HG03558 (cell line): ENCODE measurements at regions not wholly inside any gene's neighbourhood (a gene's known extent, or its start where the extent isn't known, plus 50 kb on each side); places are given as distances from the start of the nearest gene placed in this dataset.

Experiments used
- ATAC-seq: cut with Tn5 transposase; IDR thresholded peaks from one replicate; pipeline ENCODE4 v1.9.1; 2021; ENCODE audit warnings: moderate number of reproducible peaks; ENCODE audit not compliant: unreplicated experiment; ENCODE audit errors: extremely low read depth

DNA sequence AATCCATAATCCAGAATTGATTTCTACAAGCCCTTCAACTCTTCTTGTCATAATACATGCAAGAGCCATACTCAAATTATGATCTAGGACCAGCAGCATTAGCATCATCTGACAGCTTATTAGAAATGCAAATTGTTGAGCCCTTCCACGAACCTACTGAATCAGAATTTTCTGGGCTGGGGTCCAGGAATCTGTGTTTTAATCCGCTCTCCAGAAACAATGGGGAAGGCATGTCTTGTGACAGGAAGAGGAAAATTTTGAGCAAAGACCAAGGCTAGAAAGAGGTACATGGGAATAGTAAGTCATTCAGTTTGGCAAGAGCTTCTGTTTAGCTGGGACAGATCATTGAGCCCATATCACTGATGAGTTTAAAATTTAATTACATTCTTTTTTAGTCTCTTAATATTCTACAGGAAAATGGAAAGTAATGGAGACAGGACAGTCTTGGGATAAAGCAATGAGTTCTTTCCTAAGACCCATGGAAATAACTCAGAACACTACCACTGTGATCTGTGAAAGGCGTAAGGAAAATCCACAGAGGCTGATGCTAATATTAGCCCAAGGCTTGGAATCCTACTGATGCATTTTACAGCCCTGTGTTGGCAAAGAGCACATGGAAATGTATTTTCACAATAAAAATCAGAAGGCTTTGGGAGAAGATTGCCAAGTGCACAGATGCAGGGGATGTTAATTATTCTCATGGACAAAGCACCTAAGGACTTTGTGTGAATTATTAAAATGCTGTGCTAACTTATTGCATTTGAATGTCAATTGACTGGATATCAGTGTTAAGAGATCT lies 73.7 kb upstream of the STK32A start:
- no peak for ATAC-seq

DNA sequence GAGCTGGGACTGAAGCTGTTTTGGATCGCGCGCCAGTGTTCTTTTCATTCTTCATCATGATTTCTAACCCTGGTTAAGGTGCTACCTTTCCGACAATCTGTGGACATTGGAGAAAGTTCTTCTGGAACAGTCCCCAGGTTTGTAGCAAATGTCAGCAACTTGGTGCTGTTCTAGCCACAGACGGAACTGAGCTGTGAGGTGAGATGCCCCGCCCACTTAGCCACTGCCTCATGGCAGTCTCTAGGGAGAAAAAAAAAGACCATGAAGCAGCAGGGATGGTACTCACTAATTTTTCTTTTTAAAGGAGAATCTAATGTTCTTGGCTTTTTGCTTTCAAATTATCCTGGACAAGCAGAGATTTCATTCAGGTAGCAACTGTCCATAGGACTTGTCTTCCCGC lies 72.1 kb upstream of the STK32A start:
- no peak for ATAC-seq

DNA sequence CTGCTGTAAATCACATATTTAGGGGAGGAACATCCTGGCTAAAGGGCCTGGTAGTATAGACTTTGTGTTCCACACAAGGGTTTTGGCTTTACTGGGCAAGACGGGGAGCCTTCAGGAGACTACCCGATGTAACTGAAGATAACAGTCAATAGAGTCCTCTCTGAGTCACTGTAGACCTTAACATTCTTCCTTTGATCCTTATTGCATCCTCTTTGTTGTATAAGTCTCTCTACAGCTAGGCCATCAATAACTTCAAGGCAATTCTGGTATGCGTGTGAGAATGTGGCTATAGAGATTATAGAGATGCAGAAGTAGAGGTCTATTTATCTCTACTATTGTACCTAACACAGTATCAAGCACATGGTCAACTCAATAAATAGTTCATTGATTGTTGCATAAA lies 67.3 kb upstream of the STK32A start:
- ATAC-seq, result no peak

DNA sequence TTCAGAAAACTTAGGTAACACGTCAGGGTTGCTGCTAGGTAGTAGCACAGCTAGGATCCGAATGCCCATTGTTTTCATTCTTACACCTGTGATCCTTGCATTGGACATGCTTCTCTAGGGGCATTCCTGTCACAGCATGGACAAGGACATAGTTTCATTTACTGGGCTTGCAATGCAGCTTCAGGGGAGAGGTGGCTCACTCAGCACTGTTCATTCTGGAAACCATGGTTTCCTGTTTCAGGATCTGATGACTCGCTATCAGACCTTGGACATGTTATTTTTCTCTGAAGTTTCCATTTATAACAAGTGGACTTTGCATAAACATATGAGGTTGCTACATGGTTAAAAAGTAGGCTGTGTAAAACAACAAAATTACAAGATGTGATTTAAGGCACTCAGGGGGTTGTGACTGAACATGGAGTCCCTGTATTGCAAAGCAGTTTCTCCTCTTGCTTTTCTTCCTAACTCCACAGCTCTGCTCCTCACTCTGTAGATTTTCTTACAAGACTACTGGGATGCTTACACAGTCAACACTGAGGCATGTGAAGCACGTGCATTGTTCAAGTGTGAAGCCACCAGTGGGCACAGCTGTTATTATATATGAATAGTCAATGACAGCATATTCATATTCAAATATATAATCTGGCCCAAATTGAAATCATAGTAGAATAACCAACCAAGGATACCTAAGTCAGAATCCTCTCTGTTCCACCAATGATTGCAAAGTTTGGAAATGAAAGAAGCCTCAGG lies 66.1 kb upstream of the STK32A start:
- ATAC-seq, result no peak

DNA sequence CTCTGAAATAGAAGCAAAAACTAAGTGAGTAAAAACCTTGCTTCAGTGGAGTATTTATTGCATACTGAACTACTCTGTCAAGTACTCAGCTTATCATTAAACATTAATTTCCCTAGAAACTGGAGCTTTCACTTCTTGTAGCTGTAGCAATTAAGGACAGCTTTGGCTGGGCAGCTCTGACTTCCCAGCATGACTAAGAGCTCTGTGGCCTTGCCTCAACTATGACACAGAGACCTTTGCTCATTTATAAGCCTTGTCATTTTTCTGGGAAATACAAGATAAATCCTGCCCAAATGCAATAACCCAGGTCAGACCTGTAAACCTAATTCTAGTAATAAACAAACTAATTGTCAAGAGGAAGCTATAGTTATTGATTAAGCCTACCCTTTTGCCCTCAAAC lies 65.4 kb upstream of the STK32A start:
- peak; percentile 51 for ATAC-seq

DNA sequence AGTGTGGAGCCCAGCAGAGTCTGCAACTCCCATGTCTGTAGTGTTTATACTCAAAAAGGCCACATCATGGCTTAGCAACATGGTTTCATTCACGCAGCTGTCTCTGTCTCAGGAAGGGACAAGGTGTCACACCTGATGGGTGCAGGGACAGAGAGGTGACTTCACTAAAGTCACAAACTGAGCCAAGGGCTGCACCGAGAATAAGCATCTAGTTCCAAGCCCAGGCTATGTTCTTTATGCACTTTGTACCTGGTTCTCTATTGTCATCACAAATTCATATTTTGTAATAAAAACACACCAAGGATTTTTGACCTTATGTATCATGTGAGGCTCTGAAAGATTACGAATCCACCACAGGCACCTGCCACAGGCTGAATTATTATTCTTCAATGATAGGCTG lies 64.9 kb upstream of the STK32A start:
- no peak for ATAC-seq

DNA sequence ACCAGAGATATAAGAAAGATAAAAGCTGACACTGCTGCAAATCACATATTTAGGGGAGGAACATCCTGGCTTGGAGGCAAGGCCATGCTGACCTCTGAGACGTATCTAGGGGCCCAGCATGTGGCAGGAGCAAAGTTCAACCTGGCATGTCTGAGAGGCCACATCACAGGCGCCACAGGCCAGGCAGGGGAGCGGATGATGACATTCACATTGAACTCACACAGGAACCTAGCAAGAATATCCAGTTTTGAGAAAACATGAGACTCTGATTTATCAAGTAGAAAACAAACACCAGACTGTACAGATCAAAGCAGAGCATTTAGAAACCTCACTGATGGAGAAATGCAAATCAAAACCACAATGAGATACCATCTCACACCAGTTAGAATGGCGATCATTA lies 64.2 kb upstream of the STK32A start:
- ATAC-seq, result peak; percentile 70

DNA sequence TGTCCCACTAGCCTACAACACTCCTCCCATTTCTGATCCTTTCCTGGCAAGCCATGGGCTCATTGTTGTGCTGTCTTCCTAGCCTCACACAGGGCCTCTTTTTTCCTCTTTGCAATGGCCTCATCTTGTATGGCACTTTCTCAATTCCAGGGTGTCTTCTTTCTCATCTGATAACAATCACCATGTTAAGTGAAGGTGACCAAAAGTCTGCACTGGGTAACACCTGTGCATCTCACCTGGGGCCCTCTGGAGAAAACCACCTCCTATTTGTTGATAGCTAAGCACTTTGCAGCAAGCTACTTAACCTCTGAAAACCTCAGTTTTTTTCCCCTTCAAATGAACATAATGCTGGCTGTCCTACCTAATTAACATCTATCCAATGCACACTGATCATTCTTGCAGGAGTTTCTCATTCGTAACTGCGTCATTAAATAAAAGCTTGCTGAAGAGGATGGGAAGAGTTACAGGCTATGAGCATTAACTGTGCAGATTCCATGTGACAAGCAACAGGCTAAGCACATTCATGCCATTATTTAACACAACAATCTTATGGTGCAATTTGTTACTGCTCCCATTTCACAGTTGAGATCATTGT lies 60.1 kb upstream of the STK32A start:
- ATAC-seq, result no peak

DNA sequence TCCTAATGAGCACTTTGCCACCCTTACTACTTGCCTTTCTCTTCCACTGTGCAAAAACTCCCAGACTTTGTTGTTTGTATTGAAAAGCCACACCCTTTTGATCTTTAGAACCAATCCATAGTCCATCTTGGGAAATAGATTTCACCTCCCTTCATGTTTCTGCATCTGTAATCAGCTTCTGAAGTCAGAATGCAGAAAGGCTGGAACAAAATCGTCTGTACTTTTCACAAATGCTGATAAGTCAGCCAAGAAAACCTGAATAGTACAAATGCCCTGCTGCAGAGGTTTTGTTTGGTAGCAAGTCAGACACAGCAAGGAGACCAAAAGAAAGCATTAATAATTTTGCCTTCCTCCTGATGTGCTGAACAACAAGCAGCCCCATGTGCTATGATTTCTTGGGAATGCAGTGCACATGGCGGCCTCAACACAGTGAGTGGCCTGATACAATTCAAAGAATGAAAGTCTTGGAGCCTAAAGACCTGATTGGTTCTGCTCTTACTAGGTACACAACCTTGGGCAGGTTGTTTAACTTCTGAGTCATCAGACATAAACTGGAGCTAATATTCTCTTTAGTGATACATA lies 59.2 kb upstream of the STK32A start:
- ATAC-seq, result no peak

DNA sequence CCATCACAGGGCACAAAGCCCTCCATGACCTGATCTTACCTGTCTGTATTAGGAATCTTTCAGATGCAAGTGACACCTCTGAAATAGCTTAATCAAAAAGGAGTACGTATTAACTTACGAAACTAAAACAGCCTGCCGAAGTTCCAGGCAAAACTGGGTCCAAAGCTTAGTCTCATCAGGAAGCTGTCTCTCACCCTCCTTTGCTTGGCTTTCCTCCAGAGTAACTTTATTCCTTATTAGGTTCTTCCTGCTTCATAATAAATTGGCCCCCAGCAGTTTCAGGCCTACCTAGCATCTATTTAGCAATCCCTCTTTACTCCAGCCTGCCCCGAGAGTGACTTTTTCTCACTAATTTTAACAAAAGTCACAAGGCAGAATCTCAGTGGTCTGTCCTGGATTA lies 58.4 kb upstream of the STK32A start:
- ATAC-seq, result no peak

DNA sequence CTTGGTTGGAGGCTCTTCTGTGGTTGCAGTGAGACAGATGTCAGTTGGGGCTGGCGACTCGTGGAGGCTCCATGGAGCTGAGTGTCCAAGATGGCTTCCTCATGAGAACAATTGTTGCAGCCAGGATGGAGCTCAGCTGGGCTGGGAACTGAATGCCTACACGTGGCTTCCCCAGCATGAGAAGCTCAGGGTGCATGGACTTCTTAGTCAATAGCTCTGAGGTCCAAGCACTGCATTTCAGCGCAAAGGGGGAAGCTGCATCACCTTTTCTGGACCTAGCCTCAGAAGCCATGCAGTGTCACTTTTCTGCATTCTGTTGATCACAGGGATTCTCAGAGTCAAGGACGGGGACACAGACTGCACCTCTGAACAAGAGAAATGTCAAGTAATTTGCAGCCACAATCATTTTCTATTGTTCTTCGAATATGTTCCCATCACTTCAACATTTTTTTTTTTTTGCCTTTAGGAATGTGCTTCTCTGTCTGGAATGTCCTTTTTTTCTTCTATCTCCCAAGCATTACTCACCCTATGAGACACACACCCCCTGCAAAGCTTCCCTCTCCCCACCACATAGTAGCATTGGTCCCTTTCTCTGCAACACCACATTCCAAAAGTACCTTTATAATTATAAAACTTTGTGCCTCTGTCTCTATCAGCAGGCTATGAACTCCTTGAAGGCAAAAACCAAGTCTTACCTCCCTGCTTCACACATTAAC lies 57.5 kb upstream of the STK32A start:
- no peak for ATAC-seq

DNA sequence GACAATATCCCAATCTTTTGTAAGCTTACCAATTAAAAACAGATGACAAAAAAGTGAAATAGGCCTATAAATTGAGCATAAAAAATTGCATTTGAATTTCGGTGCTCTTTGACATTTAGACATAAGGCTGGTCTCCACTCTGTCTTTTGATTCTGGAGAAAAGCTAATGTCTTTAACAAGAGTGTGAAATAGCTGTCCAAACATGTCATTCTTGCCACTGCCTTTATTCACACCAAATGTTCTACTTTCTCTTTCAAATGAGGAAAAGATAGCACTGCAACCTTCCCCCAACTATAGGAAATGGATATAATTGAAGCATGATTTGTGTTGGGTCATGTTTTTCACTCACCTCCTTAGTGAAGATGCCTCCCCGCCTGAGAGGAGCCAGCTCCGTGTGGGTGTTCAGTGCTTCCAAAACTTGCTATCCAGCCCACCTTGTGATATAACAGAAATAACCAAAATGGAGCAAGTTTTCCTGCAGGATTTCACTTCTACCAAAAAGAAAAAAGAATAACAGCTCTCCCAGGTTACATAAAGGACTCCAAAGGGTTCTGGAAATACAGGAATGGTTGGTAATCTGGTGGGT lies 55.2 kb upstream of the STK32A start:
- ATAC-seq, result no peak

DNA sequence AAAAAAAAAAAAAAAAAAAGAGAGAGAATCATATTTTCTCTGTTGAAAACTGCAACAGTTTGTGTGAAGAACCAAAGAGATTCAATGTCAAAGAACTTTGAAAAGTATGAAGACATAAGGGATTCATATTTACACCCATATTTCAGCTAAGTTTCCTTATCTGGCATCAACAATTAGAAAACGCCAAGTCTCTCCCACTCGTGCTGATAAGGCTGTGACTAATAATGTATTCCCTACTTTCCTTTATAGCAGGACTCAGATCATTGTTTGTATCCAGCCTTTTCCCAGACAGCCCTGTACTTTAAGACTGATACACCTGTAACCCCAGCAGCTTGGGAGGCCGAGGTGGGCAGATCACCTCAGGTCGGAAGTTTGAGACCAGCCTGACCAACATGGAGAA lies 54.1 kb upstream of the STK32A start:
- no peak for ATAC-seq
